ENCODE measurements at regions not wholly inside any gene's neighbourhood (a gene's known extent, or its start where the extent isn't known, plus 50 kb on each side); places are given as distances from the start of the nearest gene placed in this dataset.

DNA sequence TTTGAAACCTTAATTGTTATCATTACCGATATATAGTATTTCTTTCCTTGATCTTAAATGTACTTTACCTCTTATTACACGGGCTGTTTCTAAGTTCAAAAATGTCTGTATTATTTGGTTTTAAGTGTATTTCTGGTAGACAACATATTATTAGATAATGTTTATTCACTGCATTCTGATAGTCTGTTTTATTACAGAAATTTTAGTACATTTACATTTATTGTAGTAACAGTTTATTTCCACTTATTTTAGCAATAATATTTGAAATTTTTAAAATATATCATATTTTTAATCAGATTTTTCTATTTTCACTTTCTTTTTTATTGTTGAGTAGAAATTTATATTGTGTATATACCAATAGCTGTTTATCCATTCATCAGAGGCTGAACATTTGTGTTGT, 1195.2 kb downstream of the TBC1D22A start:
- DNase-seq (ENCODE audit: low spot score): no peak
- ATAC-seq (ENCODE audit: low FRiP score): no peak
- TF ChIP-seq, protein P1, sequence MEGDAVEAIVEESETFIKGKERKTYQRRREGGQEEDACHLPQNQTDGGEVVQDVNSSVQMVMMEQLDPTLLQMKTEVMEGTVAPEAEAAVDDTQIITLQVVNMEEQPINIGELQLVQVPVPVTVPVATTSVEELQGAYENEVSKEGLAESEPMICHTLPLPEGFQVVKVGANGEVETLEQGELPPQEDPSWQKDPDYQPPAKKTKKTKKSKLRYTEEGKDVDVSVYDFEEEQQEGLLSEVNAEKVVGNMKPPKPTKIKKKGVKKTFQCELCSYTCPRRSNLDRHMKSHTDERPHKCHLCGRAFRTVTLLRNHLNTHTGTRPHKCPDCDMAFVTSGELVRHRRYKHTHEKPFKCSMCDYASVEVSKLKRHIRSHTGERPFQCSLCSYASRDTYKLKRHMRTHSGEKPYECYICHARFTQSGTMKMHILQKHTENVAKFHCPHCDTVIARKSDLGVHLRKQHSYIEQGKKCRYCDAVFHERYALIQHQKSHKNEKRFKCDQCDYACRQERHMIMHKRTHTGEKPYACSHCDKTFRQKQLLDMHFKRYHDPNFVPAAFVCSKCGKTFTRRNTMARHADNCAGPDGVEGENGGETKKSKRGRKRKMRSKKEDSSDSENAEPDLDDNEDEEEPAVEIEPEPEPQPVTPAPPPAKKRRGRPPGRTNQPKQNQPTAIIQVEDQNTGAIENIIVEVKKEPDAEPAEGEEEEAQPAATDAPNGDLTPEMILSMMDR (IDR thresholded peaks at IDR 0.05): no peak

DNA sequence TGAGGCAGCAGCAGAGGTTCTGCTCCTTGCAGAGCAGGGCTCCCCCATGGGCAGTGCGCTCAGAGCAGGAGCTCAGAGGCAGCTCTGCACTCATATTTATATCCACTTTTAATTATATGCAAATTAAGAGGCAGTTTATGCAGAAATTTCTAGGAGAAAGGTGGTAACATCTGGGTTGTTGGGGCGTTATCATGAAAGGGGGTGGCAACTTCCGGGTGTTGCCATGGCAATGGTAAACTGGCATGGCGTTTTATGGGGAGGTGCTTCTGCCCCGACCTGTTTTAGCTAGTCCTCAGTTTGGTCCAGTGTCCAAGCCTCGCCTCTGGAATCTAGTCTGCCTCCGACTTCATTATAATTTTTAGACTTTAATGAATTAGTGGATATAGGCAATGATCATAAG, 1191.7 kb downstream of the TBC1D22A start:
- DNase-seq (ENCODE audit: low spot score): no peak
- TF ChIP-seq, protein P1 (IDR thresholded peaks at IDR 0.05): no peak
- no peak for ATAC-seq (ENCODE audit: low FRiP score)

DNA sequence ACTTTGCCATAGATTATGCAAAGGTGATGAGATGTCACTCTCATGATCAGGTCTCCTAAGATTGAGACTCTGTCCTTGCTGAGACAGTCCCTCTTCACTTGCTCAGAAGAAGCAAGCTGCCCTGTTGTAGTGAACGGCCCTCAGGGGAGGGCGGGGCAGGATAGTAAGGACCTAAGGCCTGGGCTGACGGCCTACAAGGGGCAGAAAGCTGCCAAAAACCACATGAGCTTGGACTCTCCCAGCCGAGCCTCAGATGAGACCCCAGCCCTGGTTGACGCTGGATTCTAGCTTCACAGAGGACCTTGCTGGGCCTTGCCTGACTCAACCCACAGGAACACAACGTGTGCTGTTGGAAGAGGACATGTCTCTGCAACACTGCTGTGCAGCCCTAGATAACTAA, 1182.5 kb downstream of the TBC1D22A start:
- TF ChIP-seq, protein P1 (IDR thresholded peaks at IDR 0.05): no peak
- DNase-seq (ENCODE audit: low spot score) (no peak), ATAC-seq (ENCODE audit: low FRiP score) (no peak)

DNA sequence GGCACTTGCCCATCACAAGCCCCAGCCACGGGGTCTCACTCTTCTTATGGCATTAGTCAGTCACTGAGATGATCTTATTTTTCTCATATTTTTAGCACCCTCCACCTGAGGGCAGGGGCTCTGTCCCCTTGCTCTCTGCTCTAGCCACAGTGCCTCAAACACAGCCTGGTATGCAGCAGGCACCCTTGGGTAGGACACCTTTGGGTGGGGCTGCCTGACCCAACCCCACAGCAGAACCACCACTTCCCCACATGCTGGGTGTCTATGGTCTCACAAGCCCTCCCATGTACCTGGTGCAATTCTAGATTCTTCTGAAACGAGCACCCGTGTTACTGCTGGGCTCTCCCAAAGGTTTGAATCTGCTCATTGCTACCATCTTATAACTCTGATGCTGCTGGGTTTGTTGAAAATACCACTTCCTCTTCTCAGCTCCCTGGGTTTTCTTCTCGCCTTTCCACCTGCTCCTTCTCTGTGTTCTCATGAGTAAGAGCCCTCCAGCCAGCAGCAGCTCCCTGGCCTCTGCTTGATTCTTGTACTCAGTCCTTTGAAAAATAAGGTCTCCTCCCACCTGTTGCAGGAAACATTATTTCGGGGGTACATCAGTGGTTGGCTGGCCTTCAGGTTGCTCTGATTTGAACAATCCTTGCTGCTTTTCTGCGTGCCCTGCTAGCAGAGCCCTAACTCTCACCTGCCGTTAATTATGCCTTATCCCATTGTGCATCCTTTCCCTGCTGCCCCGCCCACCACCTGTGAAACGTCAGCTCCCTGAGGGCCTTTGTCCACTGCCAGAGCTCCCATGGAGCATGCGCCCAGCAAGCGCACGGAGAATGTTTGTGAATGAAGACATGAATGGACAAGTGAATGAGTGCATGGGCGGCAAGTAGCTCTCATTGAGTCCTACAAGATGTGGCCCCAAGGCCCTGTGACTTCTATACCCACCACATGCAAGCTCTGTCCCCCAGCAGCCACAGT, 1181.6 kb downstream of the TBC1D22A start:
- TF ChIP-seq, protein P1 (IDR thresholded peaks at IDR 0.05): no peak
- ATAC-seq (ENCODE audit: low FRiP score) (no peak), DNase-seq (ENCODE audit: low spot score) (no peak)

DNA sequence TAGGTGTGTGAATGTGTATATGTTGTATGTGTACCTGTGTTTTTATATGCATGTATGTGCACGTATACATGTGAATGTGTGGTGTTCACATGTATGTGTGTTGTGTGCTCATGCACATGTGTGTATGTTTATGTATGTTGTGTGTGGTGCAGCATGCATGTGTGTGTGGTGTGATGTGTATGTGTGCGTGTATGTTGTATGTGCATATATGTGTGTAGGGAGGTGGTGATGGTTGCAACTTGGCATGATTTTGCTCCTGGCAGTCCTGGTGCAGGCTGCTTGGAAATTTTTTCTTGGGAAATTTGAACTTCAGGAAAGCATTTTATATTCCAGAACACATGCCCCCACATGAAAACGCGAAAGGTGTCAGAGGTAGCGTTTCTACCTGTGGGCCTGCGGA, 1177.8 kb downstream of the TBC1D22A start:
- TF ChIP-seq, protein P1 (IDR thresholded peaks at IDR 0.05): no peak
- ATAC-seq (ENCODE audit: low FRiP score) (no peak), DNase-seq (ENCODE audit: low spot score) (no peak)

DNA sequence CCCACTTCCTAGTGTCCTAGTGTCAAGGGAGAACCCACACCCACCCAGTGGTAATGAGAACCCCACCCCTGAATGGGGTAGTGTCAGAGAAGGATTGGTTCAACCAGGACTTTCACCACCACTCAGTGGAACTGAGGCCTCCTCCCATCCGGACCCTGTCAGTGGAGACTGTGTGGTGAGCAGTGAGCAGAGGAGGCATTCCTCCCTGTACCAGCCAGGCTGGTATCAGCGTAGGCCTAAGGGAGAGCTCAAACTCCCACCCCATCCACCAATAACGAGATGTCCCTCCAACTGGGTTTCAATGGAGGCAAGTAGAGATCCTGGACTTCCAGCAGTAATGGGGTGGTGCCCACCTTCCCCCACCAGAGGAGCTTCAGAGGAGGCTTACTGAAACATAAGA, 1171.4 kb downstream of the TBC1D22A start:
- no peak for DNase-seq (ENCODE audit: low spot score)
- TF ChIP-seq, protein P1 (IDR thresholded peaks at IDR 0.05): no peak
- ATAC-seq (ENCODE audit: low FRiP score): no peak

DNA sequence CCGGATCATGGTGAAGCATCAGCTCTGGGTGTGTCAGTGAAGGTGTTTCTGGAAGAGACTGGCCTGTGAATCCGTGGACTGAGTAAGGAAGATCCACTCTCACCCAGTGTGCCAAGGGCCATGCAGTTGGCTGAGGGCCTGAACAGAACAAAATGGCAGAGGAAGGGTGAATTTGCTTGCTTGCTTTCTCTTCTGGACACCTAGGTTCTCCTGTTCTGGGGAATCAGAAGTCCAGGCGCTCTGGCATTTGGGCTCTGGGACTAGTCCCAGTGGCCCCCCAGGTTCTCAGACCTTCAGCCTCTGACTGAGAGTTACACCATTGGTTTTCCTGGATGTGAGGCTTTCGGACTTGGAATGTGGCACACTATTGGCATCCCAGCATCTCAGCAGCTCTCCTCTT, 1170.8 kb downstream of the TBC1D22A start:
- no peak for ATAC-seq (ENCODE audit: low FRiP score)
- no peak for DNase-seq (ENCODE audit: low spot score)
- TF ChIP-seq, protein P1 (IDR thresholded peaks at IDR 0.05): no peak

All from omental fat pad (tissue), 3 donors.